ENCODE measurements at regions not wholly inside any gene's neighbourhood (a gene's known extent, or its start where the extent isn't known, plus 50 kb on each side); places are given as distances from the start of the nearest gene placed in this dataset.

GRCh38 chr2:146038014-146038413 lies 1518.1 kb upstream of the ZEB2 start:
- no peak overlapping the region for H3K4me3 ChIP-seq (replicated peaks; ENCODE audit: insufficient read depth, low read length)
- no peaks in the 10 kb centered on the region for H3K27me3 ChIP-seq (ENCODE audit: insufficient read depth, poor library complexity, severe bottlenecking)
- TF ChIP-seq POLR2AphosphoS5 (IDR thresholded peaks at IDR 0.05; ENCODE audit: low read depth) (no peak), REST (IDR thresholded peaks at IDR 0.05; ENCODE audit: insufficient replicate concordance, low read depth) (no peak), CTCF (IDR thresholded peaks at IDR 0.05; ENCODE audit: insufficient read depth, low read length) (no peak), SPI1 (IDR thresholded peaks at IDR 0.05; ENCODE audit: borderline replicate concordance, low read depth) (no peak), GABPA (IDR thresholded peaks at IDR 0.05; ENCODE audit: low read depth) (no peak)
- H3K27ac ChIP-seq (replicated peaks) = no peak overlapping the region
- DNase-seq (ENCODE audit: low read depth in 1 of 2, low spot score in 1 of 2) = no peak

- Histone ChIP-seq H3K27me3 (ENCODE audit: insufficient read depth, poor library complexity, severe bottlenecking) (no peaks in the 10 kb centered on the region), H3K27ac (replicated peaks) (no peak overlapping the region), H3K4me3 (replicated peaks; ENCODE audit: insufficient read depth, low read length) (no peak overlapping the region)
- no peak for TF ChIP-seq REST (IDR thresholded peaks at IDR 0.05; ENCODE audit: insufficient replicate concordance, low read depth)
- no peak for TF ChIP-seq SPI1 (IDR thresholded peaks at IDR 0.05; ENCODE audit: borderline replicate concordance, low read depth)
- TF ChIP-seq CTCF (IDR thresholded peaks at IDR 0.05; ENCODE audit: insufficient read depth, low read length) = no peak
- no peak for TF ChIP-seq POLR2AphosphoS5 (IDR thresholded peaks at IDR 0.05; ENCODE audit: low read depth)
- no peak for TF ChIP-seq GABPA (IDR thresholded peaks at IDR 0.05; ENCODE audit: low read depth)
- DNase-seq (ENCODE audit: low read depth in 1 of 2, low spot score in 1 of 2) = no peak
Observed at GRCh38 chr2:146037334-146037870, 1517.5 kb upstream of the ZEB2 start.

- Histone ChIP-seq H3K27ac (replicated peaks) (no peak overlapping the region), H3K27me3 (ENCODE audit: insufficient read depth, poor library complexity, severe bottlenecking) (no peaks in the 10 kb centered on the region), H3K4me3 (replicated peaks; ENCODE audit: insufficient read depth, low read length) (no peak overlapping the region)
- TF ChIP-seq POLR2AphosphoS5 (IDR thresholded peaks at IDR 0.05; ENCODE audit: low read depth) (no peak), REST (IDR thresholded peaks at IDR 0.05; ENCODE audit: insufficient replicate concordance, low read depth) (no peak), SPI1 (IDR thresholded peaks at IDR 0.05; ENCODE audit: borderline replicate concordance, low read depth) (no peak), GABPA (IDR thresholded peaks at IDR 0.05; ENCODE audit: low read depth) (no peak), CTCF (IDR thresholded peaks at IDR 0.05; ENCODE audit: insufficient read depth, low read length) (no peak)
- no peak for DNase-seq (ENCODE audit: low read depth in 1 of 2, low spot score in 1 of 2)
Observed at GRCh38 chr2:146031158-146031557, 1511.2 kb upstream of the ZEB2 start.

All from HL-60 (cell line).